Osteoblast (primary cell): ENCODE measurements at regions not wholly inside any gene's neighbourhood (a gene's known extent, or its start where the extent isn't known, plus 50 kb on each side); places are given as distances from the start of the nearest gene placed in this dataset.

Experiments
- DNase-seq: peaks from one replicate; pipeline ENCODE4 v3.0.0; 2011; ENCODE audit warnings: low spot score, mixed read lengths; ENCODE audit not compliant: insufficient read length; ENCODE audit errors: missing footprints
- H2AFZ ChIP-seq: 2 replicates; pipeline ENCODE4 v1.6.0; 2011; ENCODE audit warnings: mild to moderate bottlenecking, low read length
- H3K27ac ChIP-seq: 2 replicates; pipeline ENCODE4 v1.5.1; 2011; ENCODE audit warnings: mild to moderate bottlenecking, low read depth, low read length, moderate library complexity
- H3K27me3 ChIP-seq: 2 replicates; pipeline ENCODE4 v1.6.0; 2012; ENCODE audit warnings: mild to moderate bottlenecking, control low read depth, inconsistent platforms, low read length, moderate library complexity; ENCODE audit not compliant: insufficient read depth
- H3K36me3 ChIP-seq: 2 replicates; pipeline ENCODE4 v1.5.1; 2011; ENCODE audit warnings: mild to moderate bottlenecking, low read length, control low read depth, moderate library complexity; ENCODE audit not compliant: insufficient read depth
- H3K4me1 ChIP-seq: 2 replicates; pipeline ENCODE4 v1.5.1; 2011; ENCODE audit warnings: mild to moderate bottlenecking, low read length, control low read depth, moderate library complexity; ENCODE audit not compliant: insufficient read depth
- H3K4me2 ChIP-seq: 2 replicates; pipeline ENCODE4 v1.6.0; 2011; ENCODE audit warnings: mild to moderate bottlenecking, low read length; ENCODE audit not compliant: insufficient read depth
- H3K4me3 ChIP-seq: fragments of 200-600 bp; sonication (generic); 3 replicates; pipeline ENCODE4 v1.5.1; 2012; ENCODE audit warnings: mild to moderate bottlenecking, low read length, inconsistent platforms; ENCODE audit not compliant: insufficient read depth
- H3K79me2 ChIP-seq: 2 replicates; pipeline ENCODE4 v1.6.0; 2012; ENCODE audit warnings: mild to moderate bottlenecking, low read length, control low read depth, inconsistent platforms; ENCODE audit not compliant: insufficient read depth
- H3K9me3 ChIP-seq: 2 replicates; pipeline ENCODE4 v1.5.1; 2011; ENCODE audit warnings: low read depth, low read length, control low read depth
- H4K20me1 ChIP-seq: 2 replicates; pipeline ENCODE4 v1.6.0; 2012; ENCODE audit warnings: mild to moderate bottlenecking, low read length, control low read depth; ENCODE audit not compliant: insufficient read depth
- TF ChIP-seq, protein P1 (sequence below): IDR thresholded peaks from 2 replicates; pipeline ENCODE4 v1.5.1; 2011; ENCODE audit warnings: mild to moderate bottlenecking, low read depth, low read length, moderate library complexity; ENCODE audit errors: extremely low read depth

DNA sequence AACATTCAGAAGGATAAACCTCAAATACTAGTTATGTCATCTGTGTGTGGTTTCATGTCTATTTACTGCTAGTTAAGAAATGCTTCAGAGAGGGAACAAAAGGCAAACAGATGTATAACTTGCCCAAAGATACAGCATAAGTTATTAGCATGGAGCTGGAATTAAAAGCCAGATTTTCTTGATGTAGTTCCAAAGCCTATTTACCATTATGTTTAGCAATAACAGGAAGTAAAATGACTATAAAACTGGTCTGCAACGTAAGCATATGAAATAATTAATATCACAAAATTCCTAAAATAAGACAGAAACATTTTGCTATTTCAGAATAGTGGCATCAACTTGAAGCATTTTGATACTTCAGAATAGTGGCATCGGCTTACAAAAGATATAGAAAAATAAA is 1232.8 kb downstream of the NCAM2 start:
- Histone ChIP-seq H3K36me3 (no peaks in the 10 kb centered on the region), H3K4me2 (no peak overlapping the region), H3K27me3 (no peaks in the 10 kb centered on the region), H3K79me2 (no peaks in the 10 kb centered on the region), H2AFZ (no peak overlapping the region), H3K4me1 (no peaks in the 10 kb centered on the region), H3K27ac (no peak overlapping the region), H3K4me3 (no peak overlapping the region), H4K20me1 (no peaks in the 10 kb centered on the region), H3K9me3 (peaks cover 10% of the 10 kb centered on the region)
- no peak for DNase-seq
- TF ChIP-seq, protein P1, sequence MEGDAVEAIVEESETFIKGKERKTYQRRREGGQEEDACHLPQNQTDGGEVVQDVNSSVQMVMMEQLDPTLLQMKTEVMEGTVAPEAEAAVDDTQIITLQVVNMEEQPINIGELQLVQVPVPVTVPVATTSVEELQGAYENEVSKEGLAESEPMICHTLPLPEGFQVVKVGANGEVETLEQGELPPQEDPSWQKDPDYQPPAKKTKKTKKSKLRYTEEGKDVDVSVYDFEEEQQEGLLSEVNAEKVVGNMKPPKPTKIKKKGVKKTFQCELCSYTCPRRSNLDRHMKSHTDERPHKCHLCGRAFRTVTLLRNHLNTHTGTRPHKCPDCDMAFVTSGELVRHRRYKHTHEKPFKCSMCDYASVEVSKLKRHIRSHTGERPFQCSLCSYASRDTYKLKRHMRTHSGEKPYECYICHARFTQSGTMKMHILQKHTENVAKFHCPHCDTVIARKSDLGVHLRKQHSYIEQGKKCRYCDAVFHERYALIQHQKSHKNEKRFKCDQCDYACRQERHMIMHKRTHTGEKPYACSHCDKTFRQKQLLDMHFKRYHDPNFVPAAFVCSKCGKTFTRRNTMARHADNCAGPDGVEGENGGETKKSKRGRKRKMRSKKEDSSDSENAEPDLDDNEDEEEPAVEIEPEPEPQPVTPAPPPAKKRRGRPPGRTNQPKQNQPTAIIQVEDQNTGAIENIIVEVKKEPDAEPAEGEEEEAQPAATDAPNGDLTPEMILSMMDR, result no peak

DNA sequence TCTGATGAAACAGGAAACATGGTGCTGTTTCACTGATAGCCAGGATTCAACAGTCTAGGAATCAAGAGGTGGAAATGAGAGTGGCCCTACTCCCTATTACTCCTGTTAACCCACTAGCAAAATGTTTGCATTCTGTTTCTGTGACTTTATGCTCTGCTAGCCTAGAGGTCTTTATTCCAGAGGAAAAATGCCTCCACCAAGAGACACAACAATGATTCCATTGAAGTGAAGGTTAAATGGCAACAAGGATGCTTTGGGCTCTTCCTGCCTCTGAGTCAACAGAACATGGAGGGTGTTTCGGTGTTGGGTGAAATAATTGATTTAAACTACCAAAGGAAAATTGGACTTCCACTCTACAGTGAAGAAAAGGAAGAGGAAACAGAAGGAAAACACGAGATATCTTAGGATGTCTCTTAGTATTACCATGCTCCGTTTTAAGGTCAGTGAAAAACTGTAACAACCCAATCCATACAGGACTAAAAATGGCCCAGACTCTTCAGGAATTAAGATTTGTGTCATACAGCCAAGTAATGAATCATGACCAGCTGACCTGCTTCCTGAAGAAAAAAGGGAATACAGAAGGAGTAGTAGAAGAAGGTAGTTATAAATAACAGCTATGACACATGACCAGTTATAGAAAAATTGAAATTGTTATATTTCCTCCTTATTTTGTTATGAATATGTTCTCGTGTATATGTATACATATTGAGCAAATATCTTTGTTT is 1237.8 kb downstream of the NCAM2 start:
- Histone ChIP-seq H3K9me3 (peaks cover 12% of the 10 kb centered on the region), H3K4me1 (no peaks in the 10 kb centered on the region), H3K27me3 (no peaks in the 10 kb centered on the region), H3K4me3 (no peak overlapping the region), H3K36me3 (no peaks in the 10 kb centered on the region), H2AFZ (no peak overlapping the region), H3K27ac (no peak overlapping the region), H3K79me2 (no peaks in the 10 kb centered on the region), H3K4me2 (no peak overlapping the region), H4K20me1 (no peaks in the 10 kb centered on the region)
- TF ChIP-seq, protein P1, result no peak
- DNase-seq, result no peak

DNA sequence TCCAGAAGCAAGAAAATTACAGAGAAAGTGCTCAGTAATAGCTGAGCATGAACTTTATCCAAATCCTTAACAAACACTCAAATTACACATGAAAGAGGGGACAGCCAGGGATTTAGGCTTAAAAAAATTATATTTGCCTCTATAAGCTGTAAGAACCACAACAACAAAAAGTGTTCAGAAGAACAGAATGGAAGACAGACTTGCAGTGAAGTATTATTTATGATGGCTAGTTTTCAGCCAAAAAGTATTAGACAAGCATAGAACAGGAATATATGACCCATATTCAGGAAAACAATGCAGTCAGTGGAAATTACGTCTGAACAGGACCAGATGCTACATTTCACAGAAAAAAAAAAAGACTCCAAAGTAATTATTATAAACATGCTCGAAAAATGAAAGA is 1246.3 kb downstream of the NCAM2 start:
- H3K4me3 ChIP-seq, result no peak overlapping the region
- no peaks in the 10 kb centered on the region for H3K27me3 ChIP-seq
- no peaks in the 10 kb centered on the region for H4K20me1 ChIP-seq
- no peak overlapping the region for H3K4me2 ChIP-seq
- DNase-seq, result no peak
- no peak overlapping the region for H3K27ac ChIP-seq
- no peaks in the 10 kb centered on the region for H3K79me2 ChIP-seq
- no peaks in the 10 kb centered on the region for H3K9me3 ChIP-seq
- no peaks in the 10 kb centered on the region for H3K36me3 ChIP-seq
- H3K4me1 ChIP-seq, result no peaks in the 10 kb centered on the region
- TF ChIP-seq, protein P1, result no peak
- no peak overlapping the region for H2AFZ ChIP-seq

DNA sequence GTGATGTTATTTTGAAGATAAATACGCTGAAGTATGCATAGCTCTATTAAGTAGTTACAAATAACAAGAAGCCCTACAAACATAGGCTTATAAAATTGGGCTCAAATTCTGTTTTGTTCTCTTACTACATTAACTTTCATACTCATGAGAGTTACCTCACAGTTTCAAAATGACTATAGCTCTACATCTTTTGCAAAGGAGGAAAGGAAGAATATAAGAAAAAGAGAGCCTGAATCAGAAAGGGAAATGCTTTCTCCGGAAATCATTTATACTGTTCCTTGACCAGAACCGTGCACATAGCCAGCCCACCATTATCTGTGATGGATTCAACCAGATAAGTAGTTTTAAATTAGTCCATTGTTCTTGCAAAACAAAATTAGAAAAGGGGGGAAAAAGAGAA is 1252.1 kb downstream of the NCAM2 start:
- H3K4me3 ChIP-seq, result no peak overlapping the region
- H3K79me2 ChIP-seq, result no peaks in the 10 kb centered on the region
- no peaks in the 10 kb centered on the region for H3K9me3 ChIP-seq
- no peaks in the 10 kb centered on the region for H4K20me1 ChIP-seq
- H2AFZ ChIP-seq, result no peak overlapping the region
- no peaks in the 10 kb centered on the region for H3K27me3 ChIP-seq
- H3K36me3 ChIP-seq, result no peaks in the 10 kb centered on the region
- DNase-seq, result no peak
- no peak overlapping the region for H3K4me2 ChIP-seq
- no peaks in the 10 kb centered on the region for H3K4me1 ChIP-seq
- H3K27ac ChIP-seq, result no peak overlapping the region
- TF ChIP-seq, protein P1, result no peak
